K562 (cell line): ENCODE measurements at regions not wholly inside any gene's neighbourhood (a gene's known extent, or its start where the extent isn't known, plus 50 kb on each side); places are given as distances from the start of the nearest gene placed in this dataset.

Experiments used
- ATAC-seq: fragments of 200-7000 bp; cut with Tn5 transposase; 3 replicates; pipeline ENCODE4 v1.9.1; 2020; ENCODE audit warnings: moderate library complexity
- BruUV-seq: library from RNA; stranded (reverse); fragments of 400-500 nt; replicated peaks from 2 replicates; lab custom pipeline; 2021; lab: Mats Ljungman, UMichigan
- CTCF ChIA-PET: fragments of 300-600 bp; formaldehyde crosslinking; extraction: SDS; loops from one replicate; lab custom pipeline; 2021; ENCODE audit warnings: low intra/inter-chr PET ratio; lab: Yijun Ruan, JAX
- POLR2A ChIA-PET: fragments of 300-600, 350-650 bp; sonication (Branson Sonifier 250); formaldehyde crosslinking; extraction: SDS; loops from one replicate; lab custom pipeline; 2021; ENCODE audit warnings: antibody characterized with exemption, inconsistent platforms; lab: Yijun Ruan, JAX
- DNase-seq, 4 experiments: peaks; one replicate each; pipeline versions ENCODE4 v3.0.0 to v3.0.0-alpha.2; 2011 to 2018; ENCODE audit warnings: low spot score in 3 of 4, mixed read lengths in 3 of 4; ENCODE audit errors: extremely low read depth in 1 of 4
- FAIRE-seq: peaks from 2 replicates; lab custom pipeline; 2011; peaks lifted over from hg19 to GRCh38; lab: Jason Lieb, UNC
- H2AFZ ChIP-seq: 2 replicates; pipeline ENCODE4 v1.6.0; 2011; ENCODE audit warnings: low read depth, low read length, control low read depth, inconsistent platforms
- H3K27ac ChIP-seq: fragments of 200-600 bp; 3 replicates; pipeline ENCODE4 v1.8.0; 2011; ENCODE audit warnings: low read depth, mild to moderate bottlenecking, control low read depth, inconsistent platforms, low read length, moderate library complexity, mixed read lengths; ENCODE audit errors: extremely low read depth
- H3K27me3 ChIP-seq, 2 experiments: fragments of 300-600 bp in 1 of 2; 2 replicates in 1 of 2; 3 replicates in 1 of 2; pipeline versions ENCODE4 v1.6.0 to v1.8.0; 2011; ENCODE audit warnings: inconsistent platforms in 2 of 2, low read length in 2 of 2, mild to moderate bottlenecking in 1 of 2, mixed read lengths in 1 of 2, moderate library complexity in 1 of 2; ENCODE audit not compliant: control insufficient read depth in 2 of 2, insufficient read depth in 2 of 2
- H3K36me3 ChIP-seq: fragments of 300-600 bp; 3 replicates; pipeline ENCODE4 v1.8.0; 2011; ENCODE audit warnings: mild to moderate bottlenecking, low read length, inconsistent platforms; ENCODE audit not compliant: control insufficient read depth, insufficient read depth
- H3K4me1 ChIP-seq, 2 experiments: fragments of 200-600 bp in 1 of 2; replicated peaks in 1 of 2; 2 replicates in 1 of 2; 3 replicates in 1 of 2; pipeline versions ENCODE4 v1.5.1 to v1.8.0; 2011; ENCODE audit warnings: inconsistent platforms in 2 of 2, low read length in 2 of 2, mild to moderate bottlenecking in 1 of 2, mixed read lengths in 1 of 2, moderate library complexity in 1 of 2; ENCODE audit not compliant: control insufficient read depth in 2 of 2, insufficient read depth in 2 of 2
- H3K4me2 ChIP-seq: 2 replicates; pipeline ENCODE4 v1.6.1; 2011; ENCODE audit warnings: low read length, control low read depth, inconsistent platforms, mixed read lengths; ENCODE audit not compliant: insufficient read depth
- H3K4me3 ChIP-seq: fragments of 200-600 bp; sonication (generic), shearing (Covaris generic); 2 replicates; pipeline ENCODE4 v1.5.1; 2016; ENCODE audit warnings: control low read depth, inconsistent platforms
- H3K79me2 ChIP-seq: fragments of 200-600 bp; 3 replicates; pipeline ENCODE4 v1.8.0; 2011; ENCODE audit warnings: low read length, inconsistent platforms; ENCODE audit not compliant: control insufficient read depth, insufficient read depth
- H3K9ac ChIP-seq, 2 experiments: 2 replicates each; pipeline versions ENCODE4 v1.6.0 to v1.6.1; 2011; ENCODE audit warnings: low read depth in 2 of 2, low read length in 2 of 2, control low read depth in 1 of 2, inconsistent platforms in 1 of 2, mild to moderate bottlenecking in 1 of 2, mixed read lengths in 1 of 2; ENCODE audit not compliant: insufficient read depth in 1 of 2
- H3K9me1 ChIP-seq: one replicate; pipeline ENCODE4 v1.6.0; 2011; ENCODE audit warnings: inconsistent platforms, mild to moderate bottlenecking, low read length, moderate library complexity; ENCODE audit not compliant: control insufficient read depth, insufficient read depth
- H3K9me3 ChIP-seq: replicated peaks from 2 replicates; pipeline ENCODE4 v1.5.1; 2011; ENCODE audit warnings: low read depth, low read length, inconsistent platforms; ENCODE audit not compliant: control insufficient read depth, insufficient read depth
- H4K20me1 ChIP-seq: replicated peaks from 2 replicates; pipeline ENCODE4 v1.6.1; 2011; ENCODE audit warnings: low read length, inconsistent platforms, mixed read lengths; ENCODE audit not compliant: control insufficient read depth, insufficient read depth
- ARID1B ChIP-seq: fragments of 450-650 bp; IDR thresholded peaks from 2 replicates; pipeline ENCODE4 v1.6.1; 2016; ENCODE audit warnings: antibody characterized with exemption, mild to moderate bottlenecking, inconsistent platforms
- CTBP1 ChIP-seq: fragments of 450-650 bp; IDR thresholded peaks from 2 replicates; pipeline ENCODE4 v1.6.1; 2016; ENCODE audit warnings: borderline replicate concordance
- ELK1 ChIP-seq: sonication (generic); formaldehyde crosslinking; IDR thresholded peaks from 2 replicates; pipeline ENCODE4 v1.8.1; 2022; ENCODE audit warnings: missing genetic modification reagents
- FOXA3 ChIP-seq, 2 experiments: fragments of 450-650 bp in 1 of 2; sonication (generic) in 1 of 2; formaldehyde crosslinking; IDR thresholded peaks in 1 of 2; conservative IDR thresholded peaks in 1 of 2; 2 replicates each; pipeline versions ENCODE4 v1.4.0 to v1.8.0; 2020 to 2022; ENCODE audit warnings: mild to moderate bottlenecking in 2 of 2, missing genetic modification reagents in 1 of 2
- HDAC6 ChIP-seq: IDR thresholded peaks from 2 replicates; pipeline ENCODE4 v1.6.1; 2012; ENCODE audit warnings: low read depth, mild to moderate bottlenecking, control low read depth, inconsistent platforms, low read length, moderate library complexity
- HDGF ChIP-seq: fragments of 450-650 bp; IDR thresholded peaks from 2 replicates; pipeline ENCODE4 v1.6.1; 2016
- LEF1 ChIP-seq: fragments of 450-650 bp; IDR thresholded peaks from 2 replicates; pipeline ENCODE4 v1.6.1; 2016; ENCODE audit warnings: mild to moderate bottlenecking
- PHF20 ChIP-seq: fragments of 450-650 bp; IDR thresholded peaks from 2 replicates; pipeline ENCODE4 v1.6.1; 2018; ENCODE audit not compliant: partially characterized antibody
- PML ChIP-seq: IDR thresholded peaks from 2 replicates; pipeline ENCODE4 v1.6.1; 2012; ENCODE audit warnings: low read length, inconsistent platforms
- RUNX1 ChIP-seq: sonication (generic); IDR thresholded peaks from 2 replicates; pipeline ENCODE4 v1.6.1; 2016; ENCODE audit warnings: antibody characterized with exemption, low read depth
- SNAPC5 ChIP-seq: fragments of 250-450 bp; sonication (Bioruptor Pico); IDR thresholded peaks from 2 replicates; pipeline ENCODE4 v1.8.0; 2021; ENCODE audit warnings: moderate library complexity, mild to moderate bottlenecking, inconsistent platforms
- STAT5A ChIP-seq: IDR thresholded peaks from 2 replicates; pipeline ENCODE4 v1.6.1; 2012; ENCODE audit warnings: low read length, inconsistent platforms, borderline replicate concordance
- TAF7 ChIP-seq: fragments of 450-650 bp; IDR thresholded peaks from 2 replicates; pipeline ENCODE4 v1.6.1; 2016; ENCODE audit warnings: missing genetic modification characterization, missing compliant biosample characterization
- TEAD1 ChIP-seq, 2 experiments: fragments of 450-650 bp in 1 of 2; sonication (generic) in 1 of 2; formaldehyde crosslinking; IDR thresholded peaks; 2 replicates each; pipeline versions ENCODE4 v1.4.0 to v1.8.0; 2020 to 2022; ENCODE audit warnings: mild to moderate bottlenecking in 2 of 2, missing genetic modification reagents in 1 of 2
- ZBED1 ChIP-seq: IDR thresholded peaks from 2 replicates; pipeline ENCODE4 v1.6.1; 2014
- ZC3H11A ChIP-seq: IDR thresholded peaks from 2 replicates; pipeline ENCODE4 v1.6.1; 2012; ENCODE audit warnings: low read depth, low read length, improper control_type of control experiment
- ZC3H4 ChIP-seq: sonication (generic); formaldehyde crosslinking; IDR thresholded peaks from 2 replicates; pipeline ENCODE4 v1.9.0; 2021; ENCODE audit warnings: missing genetic modification reagents, borderline replicate concordance
- ZNF253 ChIP-seq: fragments of 250-450 bp; sonication (Bioruptor Pico); conservative IDR thresholded peaks from 2 replicates; pipeline ENCODE4 v1.6.1; 2021; ENCODE audit warnings: mild to moderate bottlenecking
- ZNF408 ChIP-seq: fragments of 250-450 bp; sonication (Bioruptor Pico); IDR thresholded peaks from 2 replicates; pipeline ENCODE4 v1.4.0; 2020; ENCODE audit warnings: low read depth, mild to moderate bottlenecking, moderate library complexity
- ZNF445 ChIP-seq: fragments of 250-450 bp; sonication (Bioruptor Pico); IDR thresholded peaks from 2 replicates; pipeline ENCODE4 v1.4.0; 2020; ENCODE audit warnings: low read depth, mild to moderate bottlenecking, moderate library complexity
- ZNF75A ChIP-seq: fragments of 450-650 bp; formaldehyde crosslinking; IDR thresholded peaks from 2 replicates; pipeline ENCODE4 v1.4.0; 2020; ENCODE audit warnings: mild to moderate bottlenecking
- WGBS: fragments of 100-300 bp; shearing (Covaris generic); methylation state at CpG from one replicate; pipeline ENCODE4 v1.1.6; 2016; ENCODE audit warnings: low coverage, mixed read lengths; ENCODE audit not compliant: insufficient coverage; ENCODE audit errors: missing lambda C conversion rate; 5-methylcytosine and 5-hydroxymethylcytosine counted together
- in situ Hi-C: fragments of 300-500 bp; cut with MboI; formaldehyde crosslinking; loops from 4 replicates; pipeline ENCODE4 v1.15.0; 2018; ENCODE audit warnings: inconsistent platforms, mixed read lengths
- intact Hi-C: fragments of 100-400 bp; cut with micrococcal nuclease; formaldehyde crosslinking; loops from 2 replicates; pipeline ENCODE4 v1.14.2; 2022
- TF ChIP-seq, protein P1 (sequence below): conservative IDR thresholded peaks from 2 replicates; pipeline ENCODE4 v1.6.1; 2011; ENCODE audit warnings: low read depth, mild to moderate bottlenecking, low read length; ENCODE audit not compliant: control insufficient read depth

DNA sequence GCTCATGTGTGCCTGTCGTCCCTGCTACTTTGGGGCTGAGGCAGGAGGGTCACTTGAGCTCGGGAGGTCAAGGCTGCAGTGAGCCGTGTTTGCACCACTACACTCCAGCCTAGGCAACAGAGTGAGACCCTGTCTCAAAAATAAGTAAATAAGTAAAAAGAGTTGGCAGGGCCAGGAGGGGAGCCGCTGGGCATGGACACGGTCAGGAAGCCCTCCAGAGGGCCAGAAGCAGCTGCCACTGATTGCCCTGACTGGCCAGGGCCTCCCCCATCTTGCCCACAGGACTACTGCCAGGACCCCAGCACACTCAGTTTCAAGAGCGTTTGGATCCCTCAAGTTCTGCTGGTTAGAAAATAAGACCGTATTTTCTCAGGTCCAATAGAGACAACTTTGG is 112.2 kb upstream of the IPO9 start (continued):
- no peak for TF ChIP-seq ELK1 (CRISPR knock-in tag)
- no peak for TF ChIP-seq LEF1
- no peak for TF ChIP-seq PML
- no peak for TF ChIP-seq ARID1B
- no peak for TF ChIP-seq SNAPC5 (CRISPR knock-in tag)

DNA sequence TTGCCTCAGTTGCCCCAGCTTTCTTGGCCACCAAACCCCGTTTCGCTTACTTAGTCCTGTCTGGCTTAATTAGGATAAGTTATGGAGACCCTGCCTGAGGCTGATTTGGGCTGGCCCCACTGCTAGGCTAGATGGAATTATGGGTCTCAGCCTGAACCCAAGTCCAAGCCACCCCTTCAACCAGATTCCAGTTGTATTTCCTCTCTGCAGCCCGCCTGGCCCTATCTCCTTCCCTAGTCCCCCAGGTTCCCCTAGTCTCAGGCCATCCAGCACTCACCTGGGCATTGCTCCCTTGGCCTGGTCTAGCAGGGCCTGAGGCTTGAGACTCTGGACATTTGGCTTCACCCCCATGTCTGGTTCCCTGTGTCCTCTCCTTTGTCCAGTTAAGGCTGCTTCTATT is 111.7 kb upstream of the IPO9 start:
- H3K36me3 ChIP-seq, result peaks cover 17% of the 10 kb centered on the region; the same call in 1 of the 3 replicates
- H3K27ac ChIP-seq, result no peak overlapping the region
- ChIA-PET CTCF (no interaction called here), POLR2A (interaction anchor here (0.6 kb wide), 1 partner anchor 15 kb away, joined by 3 read pairs; no protein-coding TSS in a partner anchor)
- H4K20me1 ChIP-seq, result no peaks in the 10 kb centered on the region; the same call in 1 of the 2 replicates
- H3K9ac ChIP-seq, result no peak overlapping the region
- H2AFZ ChIP-seq, result no peak overlapping the region
- no peaks in the 10 kb centered on the region for H3K9me3 ChIP-seq
- no peaks in the 10 kb centered on the region for H3K9me1 ChIP-seq
- no peak overlapping the region for H3K4me2 ChIP-seq
- intact Hi-C loops, result loop anchor here (10.0 kb wide), 1 partner anchor 258 kb away; no protein-coding TSS in a partner anchor
- BruUV-seq, result no TSS peak
- in situ Hi-C loops, result no loop called here
- H3K27me3 ChIP-seq, result no peaks in the 10 kb centered on the region
- peaks cover 18 to 32% of the 10 kb centered on the region in 2 experiments for H3K4me1 ChIP-seq
- ATAC-seq (no peak), FAIRE-seq (no peak), DNase-seq (no peak)
- no peak for TF ChIP-seq ZNF75A
- TF ChIP-seq ZNF253 (CRISPR knock-in tag), result no peak
- no peak for TF ChIP-seq TEAD1 (CRISPR knock-in tag; IDR thresholded peaks at IDR 0.05)
- TF ChIP-seq PHF20, result no peak
- no peak for TF ChIP-seq TAF7
- no peak for TF ChIP-seq HDAC6
- TF ChIP-seq FOXA3 (CRISPR knock-in tag; conservative IDR thresholded peaks at IDR 0.05 in 1 of 2, IDR thresholded peaks at IDR 0.05 in 1 of 2), result no peak
- TF ChIP-seq ZBED1, result no peak
- TF ChIP-seq, protein P1, sequence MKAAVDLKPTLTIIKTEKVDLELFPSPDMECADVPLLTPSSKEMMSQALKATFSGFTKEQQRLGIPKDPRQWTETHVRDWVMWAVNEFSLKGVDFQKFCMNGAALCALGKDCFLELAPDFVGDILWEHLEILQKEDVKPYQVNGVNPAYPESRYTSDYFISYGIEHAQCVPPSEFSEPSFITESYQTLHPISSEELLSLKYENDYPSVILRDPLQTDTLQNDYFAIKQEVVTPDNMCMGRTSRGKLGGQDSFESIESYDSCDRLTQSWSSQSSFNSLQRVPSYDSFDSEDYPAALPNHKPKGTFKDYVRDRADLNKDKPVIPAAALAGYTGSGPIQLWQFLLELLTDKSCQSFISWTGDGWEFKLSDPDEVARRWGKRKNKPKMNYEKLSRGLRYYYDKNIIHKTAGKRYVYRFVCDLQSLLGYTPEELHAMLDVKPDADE, result no peak
- TF ChIP-seq STAT5A, result no peak
- no peak for TF ChIP-seq ZC3H11A
- TF ChIP-seq ZC3H4 (CRISPR knock-in tag), result no peak
- TF ChIP-seq CTBP1, result no peak
- no peak for TF ChIP-seq ZNF408 (CRISPR knock-in tag)
- no peak for TF ChIP-seq HDGF
- TF ChIP-seq RUNX1, result no peak
- TF ChIP-seq ZNF445, result no peak
- 56% methylated on average over 3 of the region's 3 CpGs for WGBS
- H3K79me2 ChIP-seq, result no peaks in the 10 kb centered on the region
- H3K4me3 ChIP-seq, result no peak overlapping the region
